ENCODE measurements at regions not wholly inside any gene's neighbourhood (a gene's known extent, or its start where the extent isn't known, plus 50 kb on each side); places are given as distances from the start of the nearest gene placed in this dataset.

DNA sequence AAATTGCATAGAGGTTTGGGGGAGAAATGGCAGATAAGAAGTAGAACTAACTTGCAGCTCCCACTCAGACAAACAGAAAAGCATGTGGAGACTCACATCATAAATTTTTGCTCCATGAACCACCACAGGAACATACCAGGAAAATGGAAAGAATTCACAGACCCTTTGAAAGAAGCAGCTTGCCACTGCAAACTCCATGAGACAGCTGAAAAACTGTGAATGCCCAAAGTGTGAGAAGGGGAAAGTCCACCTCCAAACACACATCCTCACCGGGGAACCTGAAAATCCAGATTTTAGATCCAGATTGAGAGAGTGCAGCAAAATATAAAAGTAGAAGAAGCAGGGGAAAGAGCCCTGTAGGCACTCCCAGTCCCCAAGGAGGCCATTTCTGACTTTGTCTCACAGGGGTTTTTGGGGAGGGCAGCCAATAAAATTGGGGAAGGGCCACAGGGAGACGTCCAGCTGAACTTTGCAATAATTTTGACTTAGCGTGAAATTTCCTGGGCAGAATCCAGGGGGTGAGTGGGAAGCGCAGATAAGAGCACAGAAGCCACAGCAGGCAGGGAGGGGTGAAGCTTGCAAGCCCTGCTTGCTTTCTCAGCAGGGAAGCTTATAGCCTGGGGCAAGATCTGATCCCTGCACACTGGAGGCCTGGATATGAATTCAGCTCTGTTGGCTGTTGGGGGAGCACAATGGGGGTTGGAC is 183.4 kb upstream of the UBE2E2 start:
- H3K4me1 ChIP-seq (ENCODE audit: control insufficient read depth, insufficient read depth, low read length) = no peaks in the 10 kb centered on the region; the same call in 1 of the 2 replicates
- ChIA-PET CTCF (no interaction called here), POLR2A (no interaction called here)
- H3K27ac ChIP-seq (ENCODE audit: extremely low read depth, low read depth, low read length) = peak overlapping the region; percentile 44; the same call in 1 of the 2 replicates
- no peaks in the 10 kb centered on the region for H3K9me3 ChIP-seq (ENCODE audit: control insufficient read depth, insufficient read depth, low read depth, low read length)
- no peak overlapping the region for H3K4me3 ChIP-seq (ENCODE audit: low read depth, low read length)
- no peaks in the 10 kb centered on the region for H3K36me3 ChIP-seq (ENCODE audit: control insufficient read depth in 2 of 2, insufficient read depth in 1 of 2, low read length in 2 of 2)
- TF ChIP-seq ZXDB (tag by site-specific recombination; IDR thresholded peaks at IDR 0.05) (peak; percentile 40; the same call in 1 of the 2 replicates), SETDB1 (IDR thresholded peaks at IDR 0.05; ENCODE audit: insufficient read length, low read length) (no peak), ZNF548 (tag by site-specific recombination; IDR thresholded peaks at IDR 0.05) (no peak), ZNF76 (tag by site-specific recombination; IDR thresholded peaks at IDR 0.05; ENCODE audit: borderline replicate concordance, low read depth) (no peak), ZNF404 (tag by site-specific recombination; IDR thresholded peaks at IDR 0.05) (no peak), KLF16 (tag by site-specific recombination; IDR thresholded peaks at IDR 0.05) (no peak), ZNF121 (tag by site-specific recombination; IDR thresholded peaks at IDR 0.05) (no peak), ZBTB17 (tag by site-specific recombination; IDR thresholded peaks at IDR 0.05) (no peak), TRIM28 (IDR thresholded peaks at IDR 0.05; ENCODE audit: borderline replicate concordance, low read length) (0 out of 2 replicates have a peak, but pooled peaks have one; percentile 37), ZNF140 (tag by site-specific recombination; IDR thresholded peaks at IDR 0.05) (peak; percentile 19; the same call in 1 of the 2 replicates), ZNF341 (tag by site-specific recombination; IDR thresholded peaks at IDR 0.05; ENCODE audit: low read depth) (peak; percentile 96), ZNF510 (tag by site-specific recombination; IDR thresholded peaks at IDR 0.05; ENCODE audit: insufficient replicate concordance) (no peak), ZFP41 (tag by site-specific recombination; IDR thresholded peaks at IDR 0.05; ENCODE audit: borderline replicate concordance) (no peak), EGR2 (tag by site-specific recombination; IDR thresholded peaks at IDR 0.05; ENCODE audit: low read depth) (peak; percentile 34; the same call in 1 of the 2 replicates), ZNF133 (tag by site-specific recombination; IDR thresholded peaks at IDR 0.05) (no peak), ZNF211 (tag by site-specific recombination; IDR thresholded peaks at IDR 0.05; ENCODE audit: low read depth) (no peak), ZNF571 (tag by site-specific recombination; IDR thresholded peaks at IDR 0.05) (no peak), KLF1 (tag by site-specific recombination; IDR thresholded peaks at IDR 0.05) (no peak), ZFHX2 (tag by site-specific recombination; conservative IDR thresholded peaks at IDR 0.05) (peak; percentile 64), GLIS1 (tag by site-specific recombination; IDR thresholded peaks at IDR 0.05) (peak; percentile 87), ZEB2 (tag by site-specific recombination; IDR thresholded peaks at IDR 0.05) (no peak), OSR2 (tag by site-specific recombination; IDR thresholded peaks at IDR 0.05) (peak; percentile 53; the same call in 1 of the 2 replicates), ZIC2 (tag by site-specific recombination; IDR thresholded peaks at IDR 0.05) (peak; percentile 100), ZSCAN23 (tag by site-specific recombination; IDR thresholded peaks at IDR 0.05) (no peak)
- TF ChIP-seq, protein P1, sequence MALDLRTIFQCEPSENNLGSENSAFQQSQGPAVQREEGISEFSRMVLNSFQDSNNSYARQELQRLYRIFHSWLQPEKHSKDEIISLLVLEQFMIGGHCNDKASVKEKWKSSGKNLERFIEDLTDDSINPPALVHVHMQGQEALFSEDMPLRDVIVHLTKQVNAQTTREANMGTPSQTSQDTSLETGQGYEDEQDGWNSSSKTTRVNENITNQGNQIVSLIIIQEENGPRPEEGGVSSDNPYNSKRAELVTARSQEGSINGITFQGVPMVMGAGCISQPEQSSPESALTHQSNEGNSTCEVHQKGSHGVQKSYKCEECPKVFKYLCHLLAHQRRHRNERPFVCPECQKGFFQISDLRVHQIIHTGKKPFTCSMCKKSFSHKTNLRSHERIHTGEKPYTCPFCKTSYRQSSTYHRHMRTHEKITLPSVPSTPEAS (tag by site-specific recombination; IDR thresholded peaks at IDR 0.05) = no peak
- TF ChIP-seq, protein P2, sequence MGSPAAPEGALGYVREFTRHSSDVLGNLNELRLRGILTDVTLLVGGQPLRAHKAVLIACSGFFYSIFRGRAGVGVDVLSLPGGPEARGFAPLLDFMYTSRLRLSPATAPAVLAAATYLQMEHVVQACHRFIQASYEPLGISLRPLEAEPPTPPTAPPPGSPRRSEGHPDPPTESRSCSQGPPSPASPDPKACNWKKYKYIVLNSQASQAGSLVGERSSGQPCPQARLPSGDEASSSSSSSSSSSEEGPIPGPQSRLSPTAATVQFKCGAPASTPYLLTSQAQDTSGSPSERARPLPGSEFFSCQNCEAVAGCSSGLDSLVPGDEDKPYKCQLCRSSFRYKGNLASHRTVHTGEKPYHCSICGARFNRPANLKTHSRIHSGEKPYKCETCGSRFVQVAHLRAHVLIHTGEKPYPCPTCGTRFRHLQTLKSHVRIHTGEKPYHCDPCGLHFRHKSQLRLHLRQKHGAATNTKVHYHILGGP (tag by site-specific recombination; IDR thresholded peaks at IDR 0.05) = no peak
- TF ChIP-seq, protein P3, sequence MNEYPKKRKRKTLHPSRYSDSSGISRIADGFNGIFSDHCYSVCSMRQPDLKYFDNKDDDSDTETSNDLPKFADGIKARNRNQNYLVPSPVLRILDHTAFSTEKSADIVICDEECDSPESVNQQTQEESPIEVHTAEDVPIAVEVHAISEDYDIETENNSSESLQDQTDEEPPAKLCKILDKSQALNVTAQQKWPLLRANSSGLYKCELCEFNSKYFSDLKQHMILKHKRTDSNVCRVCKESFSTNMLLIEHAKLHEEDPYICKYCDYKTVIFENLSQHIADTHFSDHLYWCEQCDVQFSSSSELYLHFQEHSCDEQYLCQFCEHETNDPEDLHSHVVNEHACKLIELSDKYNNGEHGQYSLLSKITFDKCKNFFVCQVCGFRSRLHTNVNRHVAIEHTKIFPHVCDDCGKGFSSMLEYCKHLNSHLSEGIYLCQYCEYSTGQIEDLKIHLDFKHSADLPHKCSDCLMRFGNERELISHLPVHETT (tag by site-specific recombination; IDR thresholded peaks at IDR 0.05) = no peak
- TF ChIP-seq, protein P4, sequence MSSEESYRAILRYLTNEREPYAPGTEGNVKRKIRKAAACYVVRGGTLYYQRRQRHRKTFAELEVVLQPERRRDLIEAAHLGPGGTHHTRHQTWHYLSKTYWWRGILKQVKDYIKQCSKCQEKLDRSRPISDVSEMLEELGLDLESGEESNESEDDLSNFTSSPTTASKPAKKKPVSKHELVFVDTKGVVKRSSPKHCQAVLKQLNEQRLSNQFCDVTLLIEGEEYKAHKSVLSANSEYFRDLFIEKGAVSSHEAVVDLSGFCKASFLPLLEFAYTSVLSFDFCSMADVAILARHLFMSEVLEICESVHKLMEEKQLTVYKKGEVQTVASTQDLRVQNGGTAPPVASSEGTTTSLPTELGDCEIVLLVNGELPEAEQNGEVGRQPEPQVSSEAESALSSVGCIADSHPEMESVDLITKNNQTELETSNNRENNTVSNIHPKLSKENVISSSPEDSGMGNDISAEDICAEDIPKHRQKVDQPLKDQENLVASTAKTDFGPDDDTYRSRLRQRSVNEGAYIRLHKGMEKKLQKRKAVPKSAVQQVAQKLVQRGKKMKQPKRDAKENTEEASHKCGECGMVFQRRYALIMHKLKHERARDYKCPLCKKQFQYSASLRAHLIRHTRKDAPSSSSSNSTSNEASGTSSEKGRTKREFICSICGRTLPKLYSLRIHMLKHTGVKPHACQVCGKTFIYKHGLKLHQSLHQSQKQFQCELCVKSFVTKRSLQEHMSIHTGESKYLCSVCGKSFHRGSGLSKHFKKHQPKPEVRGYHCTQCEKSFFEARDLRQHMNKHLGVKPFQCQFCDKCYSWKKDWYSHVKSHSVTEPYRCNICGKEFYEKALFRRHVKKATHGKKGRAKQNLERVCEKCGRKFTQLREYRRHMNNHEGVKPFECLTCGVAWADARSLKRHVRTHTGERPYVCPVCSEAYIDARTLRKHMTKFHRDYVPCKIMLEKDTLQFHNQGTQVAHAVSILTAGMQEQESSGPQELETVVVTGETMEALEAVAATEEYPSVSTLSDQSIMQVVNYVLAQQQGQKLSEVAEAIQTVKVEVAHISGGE (tag by site-specific recombination; conservative IDR thresholded peaks at IDR 0.05; ENCODE audit: low read depth) = 0 out of 2 replicates have a peak, but pooled peaks have one; percentile 33
- TF ChIP-seq, protein P5, sequence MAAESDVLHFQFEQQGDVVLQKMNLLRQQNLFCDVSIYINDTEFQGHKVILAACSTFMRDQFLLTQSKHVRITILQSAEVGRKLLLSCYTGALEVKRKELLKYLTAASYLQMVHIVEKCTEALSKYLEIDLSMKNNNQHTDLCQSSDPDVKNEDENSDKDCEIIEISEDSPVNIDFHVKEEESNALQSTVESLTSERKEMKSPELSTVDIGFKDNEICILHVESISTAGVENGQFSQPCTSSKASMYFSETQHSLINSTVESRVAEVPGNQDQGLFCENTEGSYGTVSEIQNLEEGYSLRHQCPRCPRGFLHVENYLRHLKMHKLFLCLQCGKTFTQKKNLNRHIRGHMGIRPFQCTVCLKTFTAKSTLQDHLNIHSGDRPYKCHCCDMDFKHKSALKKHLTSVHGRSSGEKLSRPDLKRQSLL (tag by site-specific recombination; IDR thresholded peaks at IDR 0.05) = no peak

All from HEK293 (cell line).